Spleen (tissue), 7 donors: ENCODE measurements at regions not wholly inside any gene's neighbourhood (a gene's known extent, or its start where the extent isn't known, plus 50 kb on each side); places are given as distances from the start of the nearest gene placed in this dataset.

Experiments
- CTCF ChIP-seq, 11 experiments: fragments of 200-600 bp in 7 of 11; fragments of 450-650 bp in 4 of 11; sonication (generic) in 4 of 11; IDR thresholded peaks in 8 of 11; conservative IDR thresholded peaks in 3 of 11; 1 replicate in 7 of 11; 2 replicates in 4 of 11; pipeline versions ENCODE4 v1.4.0 to v1.8.0; 2016 to 2021; ENCODE audit warnings: antibody characterized with exemption in 11 of 11, inconsistent platforms in 4 of 11, mild to moderate bottlenecking in 1 of 11
- POLR2A ChIP-seq, 3 donors: fragments of 450-650 bp; IDR thresholded peaks; one replicate each; pipeline ENCODE4 v1.5.1; 2017; ENCODE audit warnings: antibody characterized with exemption in 3 of 3, mild to moderate bottlenecking in 1 of 3
- donor health status: DM: no; HTN: no; CAD: no; lungs with moderate emphysema.
- donor health status: DM: no; HTN: no; CAD: no.
- donor health status: DM: no; HTN: no; CAD: no.

DNA sequence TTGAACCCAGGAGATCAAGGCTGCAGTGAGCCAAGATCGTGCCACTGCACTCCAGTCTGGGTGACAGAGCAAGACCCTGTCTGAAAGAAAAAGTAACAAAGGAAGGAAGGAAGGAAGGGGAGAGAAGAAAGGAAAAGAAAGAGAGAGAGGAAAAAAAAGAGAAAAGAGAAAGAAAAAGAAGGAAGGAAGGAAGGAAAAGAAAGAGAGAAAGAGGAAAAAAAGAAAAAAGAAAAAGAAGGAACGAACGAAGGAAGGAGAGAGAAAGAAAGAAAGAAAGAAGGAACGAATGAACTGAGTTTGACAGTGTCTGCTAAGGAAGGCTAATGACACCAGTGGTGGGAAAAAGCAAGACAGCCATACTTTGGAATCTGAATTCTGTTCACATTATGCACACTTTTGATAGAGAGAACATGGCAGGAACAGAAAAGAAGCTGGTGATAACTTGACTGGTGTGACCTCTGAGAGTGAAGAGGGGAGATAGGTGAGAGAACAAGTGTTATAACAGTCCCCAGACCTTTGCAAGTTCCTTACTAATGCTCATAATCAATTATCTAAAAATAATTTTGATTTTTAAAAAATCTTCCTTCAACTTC is 93.3 kb upstream of the MYLIP start:
- TF ChIP-seq CTCF (IDR thresholded peaks at IDR 0.05 in 8 of 11, conservative IDR thresholded peaks at IDR 0.05 in 3 of 11) (no peak), POLR2A (IDR thresholded peaks at IDR 0.05) (no peak)
